ENCODE measurements at regions not wholly inside any gene's neighbourhood (a gene's known extent, or its start where the extent isn't known, plus 50 kb on each side); places are given as distances from the start of the nearest gene placed in this dataset.
"Not testable (repeated sequence)": the region's sequence is repeated elsewhere in the genome, so short reads cannot be mapped to it uniquely, and the experiment has no call there.

- Histone ChIP-seq H3K4me1 (ENCODE audit: control insufficient read depth, insufficient read depth, low read length) (peaks cover 4% of the 10 kb centered on the region), H3K9me3 (ENCODE audit: control insufficient read depth, low read length) (no peaks in the 10 kb centered on the region), H3K36me3 (ENCODE audit: control insufficient read depth, insufficient read depth, low read length) (no peaks in the 10 kb centered on the region), H3K27me3 (ENCODE audit: control insufficient read depth, insufficient read depth, low read length, poor library complexity, severe bottlenecking) (no peaks in the 10 kb centered on the region), H3K27ac (ENCODE audit: insufficient read depth, low read depth, low read length, poor library complexity, severe bottlenecking) (no peak overlapping the region), H3K4me3 (ENCODE audit: insufficient read depth, low read depth, low read length) (no peak overlapping the region)
- 89 to 90% methylated on average over 2 of the region's 2 CpGs for WGBS, 2 experiments
Measured at GRCh38 chr10:3662775-3663174, 122.2 kb downstream of the KLF6 start.

- 92 to 94% methylated on average over 3 of the region's 3 CpGs for WGBS, 2 experiments
- Histone ChIP-seq H3K27me3 (ENCODE audit: control insufficient read depth, insufficient read depth, low read length, poor library complexity, severe bottlenecking) (no peaks in the 10 kb centered on the region), H3K4me1 (ENCODE audit: control insufficient read depth, insufficient read depth, low read length) (peaks cover 10% of the 10 kb centered on the region), H3K9me3 (ENCODE audit: control insufficient read depth, low read length) (no peaks in the 10 kb centered on the region), H3K36me3 (ENCODE audit: control insufficient read depth, insufficient read depth, low read length) (no peaks in the 10 kb centered on the region), H3K27ac (ENCODE audit: insufficient read depth, low read depth, low read length, poor library complexity, severe bottlenecking) (no peak overlapping the region), H3K4me3 (ENCODE audit: insufficient read depth, low read depth, low read length) (no peak overlapping the region)
Measured at GRCh38 chr10:3661271-3661670, 123.7 kb downstream of the KLF6 start.

- Histone ChIP-seq H3K27me3 (ENCODE audit: control insufficient read depth, insufficient read depth, low read length, poor library complexity, severe bottlenecking) (no peaks in the 10 kb centered on the region), H3K36me3 (ENCODE audit: control insufficient read depth, insufficient read depth, low read length) (no peaks in the 10 kb centered on the region), H3K27ac (ENCODE audit: insufficient read depth, low read depth, low read length, poor library complexity, severe bottlenecking) (no peak overlapping the region), H3K9me3 (ENCODE audit: control insufficient read depth, low read length) (no peaks in the 10 kb centered on the region), H3K4me1 (ENCODE audit: control insufficient read depth, insufficient read depth, low read length) (peaks cover 10% of the 10 kb centered on the region), H3K4me3 (ENCODE audit: insufficient read depth, low read depth, low read length) (no peak overlapping the region)
- 95 to 97% methylated on average over 6 of the region's 7 CpGs for WGBS, 2 experiments
Measured at GRCh38 chr10:3660753-3661152, 124.3 kb downstream of the KLF6 start.

DNA sequence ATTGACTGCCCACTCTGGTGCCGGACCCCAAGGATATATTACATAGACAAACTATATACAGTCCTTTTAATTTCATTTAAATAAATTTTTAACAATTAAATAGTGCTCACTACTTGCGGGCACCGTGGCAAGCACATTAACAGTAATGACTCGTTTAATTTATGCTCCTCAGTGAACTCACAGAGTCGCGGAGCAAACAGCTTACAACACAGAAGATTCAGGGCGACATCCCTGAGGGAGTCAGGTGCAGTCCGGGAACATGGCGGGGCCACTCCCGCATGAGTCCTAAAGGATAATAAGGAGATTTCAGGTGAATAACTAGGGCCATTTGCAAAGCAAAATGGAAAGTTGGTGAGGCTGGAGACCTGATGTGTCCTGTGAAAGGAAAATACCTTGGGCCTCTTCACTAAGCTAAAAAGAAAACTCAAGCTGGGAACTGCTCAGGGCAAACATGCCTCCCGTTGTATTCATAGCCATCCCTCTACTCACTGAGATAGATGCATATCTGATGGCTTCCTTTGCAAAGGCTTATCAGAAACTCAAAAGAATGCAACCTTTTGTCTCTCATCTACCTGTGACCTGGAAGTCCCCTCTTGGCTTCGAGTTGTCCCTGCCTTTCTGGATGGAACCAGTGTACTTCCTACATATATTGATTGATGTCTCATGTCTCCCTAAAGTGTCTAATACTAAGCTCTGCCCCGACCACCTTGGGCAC, 125.6 kb downstream of the KLF6 start:
- 90 to 91% methylated on average over 13 of the region's 13 CpGs for WGBS, 2 experiments
- no peak overlapping the region for H3K27ac ChIP-seq (ENCODE audit: insufficient read depth, low read depth, low read length, poor library complexity, severe bottlenecking)
- no peaks in the 10 kb centered on the region for H3K27me3 ChIP-seq (ENCODE audit: control insufficient read depth, insufficient read depth, low read length, poor library complexity, severe bottlenecking)
- no peak overlapping the region for H3K4me3 ChIP-seq (ENCODE audit: insufficient read depth, low read depth, low read length)
- no peaks in the 10 kb centered on the region for H3K36me3 ChIP-seq (ENCODE audit: control insufficient read depth, insufficient read depth, low read length)
- no peaks in the 10 kb centered on the region for H3K9me3 ChIP-seq (ENCODE audit: control insufficient read depth, low read length)
- peaks cover 10% of the 10 kb centered on the region for H3K4me1 ChIP-seq (ENCODE audit: control insufficient read depth, insufficient read depth, low read length)

DNA sequence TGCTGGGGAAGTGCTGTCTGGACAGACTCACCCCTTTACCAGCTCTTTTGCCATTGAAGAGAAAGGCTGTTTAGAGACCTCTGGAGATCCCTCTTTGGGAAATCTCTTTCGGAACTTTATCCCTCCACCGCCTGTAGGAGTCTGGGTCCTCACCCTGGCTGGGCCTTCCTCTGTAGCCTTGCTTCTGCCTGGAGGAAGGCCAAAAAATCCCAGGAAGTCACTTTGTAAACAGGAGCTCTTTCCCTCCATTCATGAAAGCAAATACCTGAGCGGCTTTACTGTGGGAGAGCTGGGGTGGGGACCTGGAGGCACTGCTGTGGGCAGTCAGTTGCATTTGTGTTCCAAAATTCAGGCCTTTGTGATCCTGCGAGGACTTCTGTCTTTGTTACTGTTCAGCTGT, 126.2 kb downstream of the KLF6 start:
- WGBS, 2 experiments, result 46 to 49% methylated on average over 4 of the region's 4 CpGs
- Histone ChIP-seq H3K4me1 (ENCODE audit: control insufficient read depth, insufficient read depth, low read length) (peaks cover 10% of the 10 kb centered on the region), H3K36me3 (ENCODE audit: control insufficient read depth, insufficient read depth, low read length) (no peaks in the 10 kb centered on the region), H3K27me3 (ENCODE audit: control insufficient read depth, insufficient read depth, low read length, poor library complexity, severe bottlenecking) (no peaks in the 10 kb centered on the region), H3K27ac (ENCODE audit: insufficient read depth, low read depth, low read length, poor library complexity, severe bottlenecking) (no peak overlapping the region), H3K9me3 (ENCODE audit: control insufficient read depth, low read length) (no peaks in the 10 kb centered on the region), H3K4me3 (ENCODE audit: insufficient read depth, low read depth, low read length) (no peak overlapping the region)

DNA sequence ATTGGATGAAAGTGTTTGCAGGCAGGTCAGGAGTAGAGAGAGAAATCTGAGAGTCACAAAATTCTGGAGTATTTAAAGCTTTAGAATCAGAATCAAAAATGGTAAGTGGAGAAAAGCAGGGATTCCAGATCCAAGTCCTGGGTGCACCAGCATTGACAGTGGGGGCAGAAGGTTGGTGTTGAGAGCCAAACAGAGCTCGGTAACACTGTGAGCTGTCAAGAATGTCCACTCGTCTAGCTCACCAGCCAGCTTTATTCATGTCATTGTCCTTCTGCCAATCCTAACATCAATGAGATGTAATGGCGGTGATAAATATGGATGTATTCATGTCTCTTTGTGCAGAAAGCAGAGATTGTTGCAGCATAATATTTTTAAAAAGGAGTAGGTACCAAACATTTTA, 128.8 kb downstream of the KLF6 start:
- WGBS, 2 experiments, result 57 to 86% methylated on average over 2 to 3 of the region's 3 CpGs
- Histone ChIP-seq H3K4me1 (ENCODE audit: control insufficient read depth, insufficient read depth, low read length) (peaks cover 10% of the 10 kb centered on the region), H3K9me3 (ENCODE audit: control insufficient read depth, low read length) (no peaks in the 10 kb centered on the region), H3K36me3 (ENCODE audit: control insufficient read depth, insufficient read depth, low read length) (no peaks in the 10 kb centered on the region), H3K27ac (ENCODE audit: insufficient read depth, low read depth, low read length, poor library complexity, severe bottlenecking) (no peak overlapping the region), H3K27me3 (ENCODE audit: control insufficient read depth, insufficient read depth, low read length, poor library complexity, severe bottlenecking) (no peaks in the 10 kb centered on the region), H3K4me3 (ENCODE audit: insufficient read depth, low read depth, low read length) (no peak overlapping the region)

DNA sequence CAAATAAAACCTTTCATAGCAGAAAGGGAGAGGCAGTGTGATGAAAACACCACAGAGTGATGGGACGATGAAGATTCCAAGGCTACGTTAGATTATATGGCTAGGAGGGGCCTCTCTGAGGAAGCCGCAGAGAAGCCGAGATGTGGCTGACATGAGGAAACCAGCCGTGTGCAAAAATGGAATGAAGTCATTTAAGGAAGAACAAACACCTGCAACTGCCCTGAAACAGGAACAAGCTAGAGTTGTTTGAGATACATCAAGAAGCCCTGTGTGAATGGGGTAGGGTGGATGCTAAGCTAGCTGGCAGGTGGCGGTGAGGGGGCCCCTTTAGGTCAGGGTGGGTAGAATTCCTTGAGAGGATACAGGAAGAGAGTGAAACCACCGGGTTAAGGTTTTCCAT, 129.5 kb downstream of the KLF6 start:
- WGBS, 2 experiments, result 80 to 83% methylated on average over 7 of the region's 7 CpGs
- Histone ChIP-seq H3K27me3 (ENCODE audit: control insufficient read depth, insufficient read depth, low read length, poor library complexity, severe bottlenecking) (no peaks in the 10 kb centered on the region), H3K4me1 (ENCODE audit: control insufficient read depth, insufficient read depth, low read length) (peaks cover 10% of the 10 kb centered on the region)

GRCh38 chr10:3654980-3655379, 130.0 kb downstream of the KLF6 start:
- Histone ChIP-seq H3K4me1 (ENCODE audit: control insufficient read depth, insufficient read depth, low read length) (peaks cover 10% of the 10 kb centered on the region), H3K4me3 (ENCODE audit: insufficient read depth, low read depth, low read length) (no peak overlapping the region), H3K27ac (ENCODE audit: insufficient read depth, low read depth, low read length, poor library complexity, severe bottlenecking) (no peak overlapping the region), H3K27me3 (ENCODE audit: control insufficient read depth, insufficient read depth, low read length, poor library complexity, severe bottlenecking) (no peaks in the 10 kb centered on the region), H3K36me3 (ENCODE audit: control insufficient read depth, insufficient read depth, low read length) (no peaks in the 10 kb centered on the region), H3K9me3 (ENCODE audit: control insufficient read depth, low read length) (no peaks in the 10 kb centered on the region)
- no CpG with 5 or more reads among the region's 1 CpG for WGBS, 2 experiments

More for the DNA sequence above, 129.5 kb downstream of the KLF6 start:
- no peak overlapping the region for H3K4me3 ChIP-seq (ENCODE audit: insufficient read depth, low read depth, low read length)
- H3K27ac ChIP-seq (ENCODE audit: insufficient read depth, low read depth, low read length, poor library complexity, severe bottlenecking), result no peak overlapping the region
- H3K9me3 ChIP-seq (ENCODE audit: control insufficient read depth, low read length), result no peaks in the 10 kb centered on the region
- H3K36me3 ChIP-seq (ENCODE audit: control insufficient read depth, insufficient read depth, low read length), result no peaks in the 10 kb centered on the region

DNA sequence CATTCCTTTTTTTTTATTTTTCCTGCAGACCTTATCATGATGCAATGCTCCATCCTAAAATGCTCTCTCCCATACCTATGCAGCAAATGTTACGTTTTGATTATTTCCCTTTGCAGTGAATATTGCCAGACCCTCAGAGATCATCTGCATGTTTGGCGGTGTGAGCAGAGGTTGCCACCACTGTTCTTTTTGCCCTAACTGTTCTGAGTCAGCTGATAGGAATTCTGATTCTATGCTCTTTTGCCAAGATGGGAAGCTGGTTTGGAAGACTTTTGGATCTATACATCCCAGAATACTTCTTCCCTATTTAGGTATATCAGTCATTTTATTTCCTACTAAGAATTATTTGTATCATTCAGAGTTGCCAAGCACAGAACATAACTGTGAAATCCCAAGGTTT, 130.5 kb downstream of the KLF6 start:
- no peaks in the 10 kb centered on the region for H3K36me3 ChIP-seq (ENCODE audit: control insufficient read depth, insufficient read depth, low read length)
- H3K27me3 ChIP-seq (ENCODE audit: control insufficient read depth, insufficient read depth, low read length, poor library complexity, severe bottlenecking), result no peaks in the 10 kb centered on the region
- 90 to 93% methylated on average over 2 of the region's 2 CpGs for WGBS, 2 experiments
- no peak overlapping the region for H3K27ac ChIP-seq (ENCODE audit: insufficient read depth, low read depth, low read length, poor library complexity, severe bottlenecking)
- H3K9me3 ChIP-seq (ENCODE audit: control insufficient read depth, low read length), result no peaks in the 10 kb centered on the region
- H3K4me3 ChIP-seq (ENCODE audit: insufficient read depth, low read depth, low read length), result no peak overlapping the region
- H3K4me1 ChIP-seq (ENCODE audit: control insufficient read depth, insufficient read depth, low read length), result peaks cover 10% of the 10 kb centered on the region

- WGBS, 2 experiments, result 62 to 65% methylated on average over 2 of the region's 2 CpGs
- not testable (repeated sequence) for H3K27me3 ChIP-seq (ENCODE audit: control insufficient read depth, insufficient read depth, low read length, poor library complexity, severe bottlenecking); H3K9me3 ChIP-seq (ENCODE audit: control insufficient read depth, low read length); H3K4me3 ChIP-seq (ENCODE audit: insufficient read depth, low read depth, low read length); H3K36me3 ChIP-seq (ENCODE audit: control insufficient read depth, insufficient read depth, low read length); H3K4me1 ChIP-seq (ENCODE audit: control insufficient read depth, insufficient read depth, low read length); H3K27ac ChIP-seq (ENCODE audit: insufficient read depth, low read depth, low read length, poor library complexity, severe bottlenecking)
Measured at GRCh38 chr10:3653303-3653702, 131.7 kb downstream of the KLF6 start.

DNA sequence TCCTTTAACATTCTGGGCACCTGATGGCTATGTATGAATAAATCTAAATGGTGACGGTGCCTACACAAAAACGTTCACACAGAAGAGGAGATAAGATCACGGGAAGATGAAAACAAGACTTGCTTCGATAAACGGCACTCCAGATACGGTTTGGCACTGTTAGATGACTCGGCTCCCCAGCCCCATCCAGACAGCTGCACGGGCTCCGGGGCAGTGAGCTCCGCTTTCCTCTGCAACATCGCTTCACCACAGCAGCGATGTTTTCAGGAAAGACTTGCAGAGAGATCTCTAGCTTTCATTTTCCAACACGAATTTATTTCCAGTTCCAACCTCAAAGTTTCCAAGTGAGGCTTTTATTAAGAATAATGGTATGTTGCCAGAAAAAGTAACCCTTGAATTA, 132.1 kb downstream of the KLF6 start:
- WGBS, 2 experiments, result 89 to 93% methylated on average over 12 to 13 of the region's 13 CpGs
- Histone ChIP-seq H3K36me3 (ENCODE audit: control insufficient read depth, insufficient read depth, low read length) (no peaks in the 10 kb centered on the region), H3K9me3 (ENCODE audit: control insufficient read depth, low read length) (no peaks in the 10 kb centered on the region), H3K27me3 (ENCODE audit: control insufficient read depth, insufficient read depth, low read length, poor library complexity, severe bottlenecking) (no peaks in the 10 kb centered on the region), H3K27ac (ENCODE audit: insufficient read depth, low read depth, low read length, poor library complexity, severe bottlenecking) (no peak overlapping the region), H3K4me1 (ENCODE audit: control insufficient read depth, insufficient read depth, low read length) (peaks cover 6% of the 10 kb centered on the region), H3K4me3 (ENCODE audit: insufficient read depth, low read depth, low read length) (no peak overlapping the region)

Measured in ectodermal cell (in vitro differentiated cells).